Lung (tissue), 11 donors: ENCODE measurements at regions not wholly inside any gene's neighbourhood (a gene's known extent, or its start where the extent isn't known, plus 50 kb on each side); places are given as distances from the start of the nearest gene placed in this dataset.
"Not testable (repeated sequence)": the region's sequence is repeated elsewhere in the genome, so short reads cannot be mapped to it uniquely, and the experiment has no call there.

Experiments used
- ATAC-seq: fragments of 200-7000 bp; cut with Tn5 transposase; one replicate; pipeline ENCODE4 v1.9.1; 2020; ENCODE audit warnings: moderate number of reproducible peaks; ENCODE audit not compliant: insufficient read depth, low FRiP score
- DNase-seq, 3 donors: peaks; one replicate each; pipeline ENCODE4 v3.0.0-alpha.2; 2013 to 2017
- H3K27ac ChIP-seq, 2 donors: one replicate each; pipeline ENCODE4 v1.5.1; 2013; ENCODE audit warnings: mild to moderate bottlenecking in 2 of 2, moderate library complexity in 2 of 2, control low read depth in 1 of 2, inconsistent platforms in 1 of 2, low read depth in 1 of 2, low read length in 1 of 2
- H3K27me3 ChIP-seq, 3 donors: one replicate each; pipeline ENCODE4 v1.5.1; 2013; ENCODE audit warnings: low read length in 2 of 3; ENCODE audit not compliant: control insufficient read depth in 3 of 3, insufficient read depth in 3 of 3
- H3K36me3 ChIP-seq, 4 donors: one replicate each; pipeline ENCODE4 v1.5.1; 2013; ENCODE audit warnings: low read length in 4 of 4, mild to moderate bottlenecking in 1 of 4, moderate library complexity in 1 of 4; ENCODE audit not compliant: control insufficient read depth in 4 of 4, insufficient read depth in 4 of 4
- H3K4me1 ChIP-seq, 5 donors: one replicate each; pipeline ENCODE4 v1.5.1; 2013; ENCODE audit warnings: low read length in 5 of 5, mild to moderate bottlenecking in 2 of 5, moderate library complexity in 1 of 5; ENCODE audit not compliant: control insufficient read depth in 5 of 5, insufficient read depth in 5 of 5
- H3K4me3 ChIP-seq: one replicate; pipeline ENCODE4 v1.5.1; 2013; ENCODE audit warnings: mild to moderate bottlenecking, control low read depth, moderate library complexity
- H3K9ac ChIP-seq, 2 donors: one replicate each; pipeline ENCODE4 v1.5.1; 2013; ENCODE audit warnings: low read length in 2 of 2, control low read depth in 1 of 2; ENCODE audit not compliant: insufficient read depth in 1 of 2
- H3K9me3 ChIP-seq, 4 donors: one replicate each; pipeline ENCODE4 v1.5.1; 2013; ENCODE audit warnings: low read length in 3 of 4, mild to moderate bottlenecking in 1 of 4, moderate library complexity in 1 of 4; ENCODE audit not compliant: control insufficient read depth in 4 of 4, insufficient read depth in 3 of 4
- WGBS, 2 donors: extraction: QIAGEN DNeasy Blood & Tissue Kit; methylation state at CpG; one replicate each; pipeline ENCODE4 v1.1.7; 2013; 5-methylcytosine and 5-hydroxymethylcytosine counted together
- TF ChIP-seq, protein P1 (sequence below): IDR thresholded peaks from 2 replicates; pipeline ENCODE4 v1.5.1; 2012; ENCODE audit warnings: mild to moderate bottlenecking; ENCODE audit errors: control extremely low read depth, extremely low read depth
- donor health status: control.
- donor health status: control.
- donor health status: Bipolar disorder and iron deficiency.
- donor health status: healthy.
- donor health status: DM: yes; HTN: yes; CAD: no.

DNA sequence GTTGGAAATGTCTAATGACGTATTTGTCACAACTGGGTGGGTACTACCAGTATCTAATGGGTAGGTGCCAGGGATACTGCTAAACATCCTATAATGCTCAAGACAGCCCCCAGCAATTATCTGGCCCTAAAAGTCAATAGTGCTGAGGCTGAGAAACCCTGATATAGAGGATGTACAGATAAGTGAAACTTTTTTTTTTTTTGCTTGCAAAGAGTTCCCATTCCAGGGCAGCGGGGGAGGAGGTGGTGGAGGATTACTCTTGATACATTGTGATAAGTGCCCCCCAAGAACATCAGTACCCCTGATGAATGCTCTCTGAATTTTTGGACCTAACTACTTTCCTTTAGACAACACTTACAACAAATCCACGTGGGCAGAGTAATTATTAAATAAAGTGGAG is 329.7 kb upstream of the SPRED2 start:
- DNase-seq, result no peak
- TF ChIP-seq, protein P1, sequence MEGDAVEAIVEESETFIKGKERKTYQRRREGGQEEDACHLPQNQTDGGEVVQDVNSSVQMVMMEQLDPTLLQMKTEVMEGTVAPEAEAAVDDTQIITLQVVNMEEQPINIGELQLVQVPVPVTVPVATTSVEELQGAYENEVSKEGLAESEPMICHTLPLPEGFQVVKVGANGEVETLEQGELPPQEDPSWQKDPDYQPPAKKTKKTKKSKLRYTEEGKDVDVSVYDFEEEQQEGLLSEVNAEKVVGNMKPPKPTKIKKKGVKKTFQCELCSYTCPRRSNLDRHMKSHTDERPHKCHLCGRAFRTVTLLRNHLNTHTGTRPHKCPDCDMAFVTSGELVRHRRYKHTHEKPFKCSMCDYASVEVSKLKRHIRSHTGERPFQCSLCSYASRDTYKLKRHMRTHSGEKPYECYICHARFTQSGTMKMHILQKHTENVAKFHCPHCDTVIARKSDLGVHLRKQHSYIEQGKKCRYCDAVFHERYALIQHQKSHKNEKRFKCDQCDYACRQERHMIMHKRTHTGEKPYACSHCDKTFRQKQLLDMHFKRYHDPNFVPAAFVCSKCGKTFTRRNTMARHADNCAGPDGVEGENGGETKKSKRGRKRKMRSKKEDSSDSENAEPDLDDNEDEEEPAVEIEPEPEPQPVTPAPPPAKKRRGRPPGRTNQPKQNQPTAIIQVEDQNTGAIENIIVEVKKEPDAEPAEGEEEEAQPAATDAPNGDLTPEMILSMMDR, result no peak
- H3K9me3 ChIP-seq, result peaks cover 0 to 4% (median 0%) of the 10 kb centered on the region in 4 donors
- peaks cover 0 to 3% (median 0%) of the 10 kb centered on the region in 3 donors for H3K27me3 ChIP-seq
- no peaks in the 10 kb centered on the region for H3K4me1 ChIP-seq
- no peak for ATAC-seq
- H3K4me3 ChIP-seq, result no peak overlapping the region
- H3K9ac ChIP-seq, result no peak overlapping the region
- H3K36me3 ChIP-seq, result no peaks in the 10 kb centered on the region
- 73 to 74% methylated on average over 3 of the region's 3 CpGs for WGBS, 2 donors
- no peak overlapping the region for H3K27ac ChIP-seq

DNA sequence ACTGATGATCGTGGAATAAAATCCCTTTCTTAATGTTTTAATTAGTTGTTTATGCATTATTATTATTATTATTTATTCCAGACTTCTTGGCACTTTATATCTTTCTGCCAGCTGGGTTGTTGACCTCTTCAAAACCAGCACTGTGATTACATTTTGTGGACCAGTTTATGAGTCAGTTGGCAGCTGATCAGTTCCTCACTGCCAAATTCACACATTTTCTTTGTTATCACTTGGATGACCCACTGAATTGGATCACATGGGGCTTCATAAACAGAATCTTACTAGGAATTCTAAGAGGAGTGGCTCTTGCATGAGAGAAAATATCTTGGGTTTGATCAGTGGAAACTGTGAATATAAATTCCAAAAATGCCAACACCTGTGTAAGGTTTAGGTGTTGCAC is 321.8 kb upstream of the SPRED2 start:
- H3K9me3 ChIP-seq, result peaks cover 0 to 4% (median under 1%) of the 10 kb centered on the region in 4 donors
- WGBS, 2 donors, result 66 to 89% methylated on average over 1 of the region's 1 CpG
- no peak overlapping the region for H3K27ac ChIP-seq
- H3K4me3 ChIP-seq, result no peak overlapping the region
- ATAC-seq (no peak), DNase-seq (peak in 2 of 3 donors; percentile 64 to 71)
- H3K27me3 ChIP-seq, result no peaks in the 10 kb centered on the region
- H3K9ac ChIP-seq, result no peak overlapping the region
- H3K4me1 ChIP-seq, result peaks cover 0 to 3% (median 1%) of the 10 kb centered on the region in 5 donors
- TF ChIP-seq, protein P1, result no peak
- no peaks in the 10 kb centered on the region for H3K36me3 ChIP-seq

DNA sequence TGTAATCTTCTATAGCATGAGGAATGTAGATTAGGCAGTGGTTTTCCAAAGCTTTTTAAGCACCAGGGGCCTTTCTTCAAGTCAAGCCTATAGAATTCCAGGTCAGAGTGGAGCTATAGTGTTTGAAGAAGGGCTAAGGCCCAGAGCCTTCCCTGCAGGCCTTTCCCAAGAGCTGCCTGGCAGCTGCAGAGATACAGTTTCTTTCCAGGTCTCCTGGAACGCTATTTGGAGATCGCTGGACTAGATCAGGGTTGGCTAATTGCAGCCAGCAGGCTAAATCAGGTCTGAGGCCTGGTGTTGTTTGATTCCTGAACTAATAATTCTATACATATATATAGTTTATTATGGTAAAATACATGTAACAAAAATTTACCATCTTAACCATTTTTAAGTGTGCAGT is 319.0 kb upstream of the SPRED2 start:
- H3K36me3 ChIP-seq, result no peaks in the 10 kb centered on the region
- H3K4me1 ChIP-seq, result peaks cover 0 to 11% (median 1%) of the 10 kb centered on the region in 5 donors
- no peak overlapping the region for H3K4me3 ChIP-seq
- TF ChIP-seq, protein P1, result no peak
- WGBS, 2 donors, result 85 to 94% methylated on average over 2 of the region's 2 CpGs
- no peaks in the 10 kb centered on the region for H3K27me3 ChIP-seq
- no peak overlapping the region for H3K9ac ChIP-seq
- ATAC-seq, result no peak
- peaks cover 0 to 2% (median 0%) of the 10 kb centered on the region in 4 donors for H3K9me3 ChIP-seq
- H3K27ac ChIP-seq, result no peak overlapping the region
- no peak for DNase-seq

DNA sequence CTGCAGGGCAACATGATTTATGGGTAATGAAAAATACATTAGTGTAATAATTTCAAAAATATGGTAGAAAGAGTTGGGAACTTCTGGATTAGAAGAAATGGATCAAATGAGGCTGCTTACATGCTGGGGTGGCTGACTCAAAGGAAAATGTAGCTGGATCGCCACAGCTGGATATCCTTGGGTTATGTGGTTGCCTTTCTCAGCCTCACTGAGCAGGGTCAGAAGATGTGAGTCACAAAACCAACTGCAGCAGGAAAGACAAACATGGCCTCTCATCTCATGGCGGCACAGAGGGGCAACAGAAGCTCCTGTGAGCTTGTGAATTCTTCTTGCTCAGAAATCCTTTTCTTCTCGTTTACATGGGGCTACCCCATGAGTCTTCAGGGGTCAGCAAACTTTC is 317.1 kb upstream of the SPRED2 start:
- DNase-seq (no peak), ATAC-seq (no peak)
- Histone ChIP-seq H3K9me3 (peaks cover 0 to 2% (median 0%) of the 10 kb centered on the region in 4 donors), H3K4me3 (no peak overlapping the region), H3K9ac (no peak overlapping the region), H3K4me1 (peaks cover 0 to 11% (median 1%) of the 10 kb centered on the region in 5 donors), H3K27ac (no peak overlapping the region), H3K36me3 (no peaks in the 10 kb centered on the region), H3K27me3 (no peaks in the 10 kb centered on the region)
- TF ChIP-seq, protein P1, result no peak
- 62 to 63% methylated on average over 3 of the region's 3 CpGs for WGBS, 2 donors

DNA sequence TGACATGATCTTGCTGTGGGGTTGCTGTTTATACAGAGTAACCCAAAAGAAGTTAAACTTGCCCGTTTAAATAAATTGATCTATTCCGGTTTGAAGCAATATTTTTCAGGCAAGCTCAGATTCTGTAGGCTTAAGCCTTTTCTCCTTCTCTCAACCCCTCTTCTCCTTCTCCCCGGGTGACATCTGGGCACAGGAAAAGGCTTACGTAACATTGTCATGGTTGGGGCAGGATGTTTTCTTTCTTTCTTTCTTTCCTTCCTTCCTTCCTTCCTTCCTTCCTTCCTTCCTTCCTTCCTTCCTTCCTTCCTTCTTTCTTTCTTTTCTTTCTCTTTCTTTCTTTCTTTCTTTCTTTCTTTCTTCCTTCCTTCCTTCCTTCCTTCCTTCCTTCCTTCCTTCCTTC is 315.5 kb upstream of the SPRED2 start:
- H3K27ac ChIP-seq, H3K4me3 ChIP-seq, H3K9ac ChIP-seq, H3K9me3 ChIP-seq, H3K36me3 ChIP-seq, H3K4me1 ChIP-seq, DNase-seq, ATAC-seq, H3K27me3 ChIP-seq: not testable (repeated sequence)
- WGBS, 2 donors, result 40 to 51% methylated on average over 4 of the region's 4 CpGs
